Endodermal cell (in vitro differentiated cells): ENCODE measurements at regions not wholly inside any gene's neighbourhood (a gene's known extent, or its start where the extent isn't known, plus 50 kb on each side); places are given as distances from the start of the nearest gene placed in this dataset.

Source experiments
- DNase-seq: peaks from one replicate; pipeline ENCODE4 v3.0.0-alpha.2; 2017
- H3K27ac ChIP-seq: 2 replicates; pipeline ENCODE4 v1.5.1; 2013; ENCODE audit warnings: mild to moderate bottlenecking, low read depth, low read length, moderate library complexity
- H3K27me3 ChIP-seq: 2 replicates; pipeline ENCODE4 v1.6.1; 2013; ENCODE audit warnings: mild to moderate bottlenecking, low read length, moderate library complexity; ENCODE audit not compliant: insufficient read depth, control insufficient read depth, poor library complexity, severe bottlenecking
- H3K36me3 ChIP-seq: 2 replicates; pipeline ENCODE4 v1.7.0; 2013; ENCODE audit warnings: mild to moderate bottlenecking, low read length, moderate library complexity; ENCODE audit not compliant: control insufficient read depth, insufficient read depth
- H3K4me1 ChIP-seq: one replicate; pipeline ENCODE4 v1.7.0; 2013; ENCODE audit warnings: low read length; ENCODE audit not compliant: control insufficient read depth, insufficient read depth
- H3K4me3 ChIP-seq: 2 replicates; pipeline ENCODE4 v1.5.1; 2013; ENCODE audit warnings: mild to moderate bottlenecking, low read length, moderate library complexity
- H3K9ac ChIP-seq: 2 replicates; pipeline ENCODE4 v1.6.1; 2013; ENCODE audit warnings: mild to moderate bottlenecking, low read length, moderate library complexity; ENCODE audit not compliant: poor library complexity, severe bottlenecking; ENCODE audit errors: extremely low read depth
- H3K9me3 ChIP-seq: 2 replicates; pipeline ENCODE4 v1.6.1; 2013; ENCODE audit warnings: mild to moderate bottlenecking, low read length, moderate library complexity; ENCODE audit not compliant: control insufficient read depth
- H3K27ac Mint-ChIP-seq: 2 replicates; pipeline ENCODE4 v1.8.0; 2020; ENCODE audit warnings: mixed read lengths
- H3K27me3 Mint-ChIP-seq: 2 replicates; pipeline ENCODE4 v1.8.0; 2021; ENCODE audit warnings: mild to moderate bottlenecking, mixed read lengths; ENCODE audit not compliant: insufficient read depth
- H3K36me3 Mint-ChIP-seq: 2 replicates; pipeline ENCODE4 v1.8.0; 2020; ENCODE audit warnings: low read depth, mixed read lengths
- H3K4me1 Mint-ChIP-seq: 2 replicates; pipeline ENCODE4 v1.8.0; 2020; ENCODE audit warnings: mixed read lengths
- H3K4me3 Mint-ChIP-seq: 2 replicates; pipeline ENCODE4 v1.8.0; 2020; ENCODE audit warnings: mild to moderate bottlenecking, moderate library complexity, mixed read lengths
- H3K9me3 Mint-ChIP-seq: 2 replicates; pipeline ENCODE4 v1.8.0; 2020; ENCODE audit warnings: mild to moderate bottlenecking, mixed read lengths
- WGBS, 2 experiments: methylation state at CpG; one replicate each; pipeline versions ENCODE4 v1.1.5 to v1.1.7; 2013; ENCODE audit warnings: missing lambda C conversion rate in 2 of 2, mixed read lengths in 1 of 2; ENCODE audit not compliant: insufficient coverage in 1 of 2, insufficient read length in 1 of 2; 5-methylcytosine and 5-hydroxymethylcytosine counted together
- TF ChIP-seq, protein P1 (sequence below): fragments of 200-600 bp; sonication (generic); conservative IDR thresholded peaks from 2 replicates; pipeline ENCODE4 v1.5.0; 2021; ENCODE audit warnings: antibody characterized with exemption, mild to moderate bottlenecking

- no peak for DNase-seq
- no peak overlapping the region for H3K9ac ChIP-seq
- Mint-ChIP-seq H3K27me3 (no peaks in the 10 kb centered on the region), H3K4me1 (peaks cover 32% of the 10 kb centered on the region), H3K9me3 (no peaks in the 10 kb centered on the region), H3K4me3 (no peak overlapping the region), H3K27ac (no peak overlapping the region), H3K36me3 (no peaks in the 10 kb centered on the region)
- WGBS, 2 experiments, result 91% methylated on average over 1 of the region's 1 CpG; no CpG with 5 or more reads in 1 of the 2 experiments
- no peaks in the 10 kb centered on the region for H3K27me3 ChIP-seq
- no peak overlapping the region for H3K4me3 ChIP-seq
- H3K36me3 ChIP-seq, result no peaks in the 10 kb centered on the region
- TF ChIP-seq, protein P1, sequence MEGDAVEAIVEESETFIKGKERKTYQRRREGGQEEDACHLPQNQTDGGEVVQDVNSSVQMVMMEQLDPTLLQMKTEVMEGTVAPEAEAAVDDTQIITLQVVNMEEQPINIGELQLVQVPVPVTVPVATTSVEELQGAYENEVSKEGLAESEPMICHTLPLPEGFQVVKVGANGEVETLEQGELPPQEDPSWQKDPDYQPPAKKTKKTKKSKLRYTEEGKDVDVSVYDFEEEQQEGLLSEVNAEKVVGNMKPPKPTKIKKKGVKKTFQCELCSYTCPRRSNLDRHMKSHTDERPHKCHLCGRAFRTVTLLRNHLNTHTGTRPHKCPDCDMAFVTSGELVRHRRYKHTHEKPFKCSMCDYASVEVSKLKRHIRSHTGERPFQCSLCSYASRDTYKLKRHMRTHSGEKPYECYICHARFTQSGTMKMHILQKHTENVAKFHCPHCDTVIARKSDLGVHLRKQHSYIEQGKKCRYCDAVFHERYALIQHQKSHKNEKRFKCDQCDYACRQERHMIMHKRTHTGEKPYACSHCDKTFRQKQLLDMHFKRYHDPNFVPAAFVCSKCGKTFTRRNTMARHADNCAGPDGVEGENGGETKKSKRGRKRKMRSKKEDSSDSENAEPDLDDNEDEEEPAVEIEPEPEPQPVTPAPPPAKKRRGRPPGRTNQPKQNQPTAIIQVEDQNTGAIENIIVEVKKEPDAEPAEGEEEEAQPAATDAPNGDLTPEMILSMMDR, result no peak
- no peak overlapping the region for H3K27ac ChIP-seq
- peaks cover 6% of the 10 kb centered on the region for H3K4me1 ChIP-seq
- H3K9me3 ChIP-seq, result no peaks in the 10 kb centered on the region
Measured at GRCh38 chr3:27878014-27878383, 155.9 kb upstream of the EOMES start.

DNA sequence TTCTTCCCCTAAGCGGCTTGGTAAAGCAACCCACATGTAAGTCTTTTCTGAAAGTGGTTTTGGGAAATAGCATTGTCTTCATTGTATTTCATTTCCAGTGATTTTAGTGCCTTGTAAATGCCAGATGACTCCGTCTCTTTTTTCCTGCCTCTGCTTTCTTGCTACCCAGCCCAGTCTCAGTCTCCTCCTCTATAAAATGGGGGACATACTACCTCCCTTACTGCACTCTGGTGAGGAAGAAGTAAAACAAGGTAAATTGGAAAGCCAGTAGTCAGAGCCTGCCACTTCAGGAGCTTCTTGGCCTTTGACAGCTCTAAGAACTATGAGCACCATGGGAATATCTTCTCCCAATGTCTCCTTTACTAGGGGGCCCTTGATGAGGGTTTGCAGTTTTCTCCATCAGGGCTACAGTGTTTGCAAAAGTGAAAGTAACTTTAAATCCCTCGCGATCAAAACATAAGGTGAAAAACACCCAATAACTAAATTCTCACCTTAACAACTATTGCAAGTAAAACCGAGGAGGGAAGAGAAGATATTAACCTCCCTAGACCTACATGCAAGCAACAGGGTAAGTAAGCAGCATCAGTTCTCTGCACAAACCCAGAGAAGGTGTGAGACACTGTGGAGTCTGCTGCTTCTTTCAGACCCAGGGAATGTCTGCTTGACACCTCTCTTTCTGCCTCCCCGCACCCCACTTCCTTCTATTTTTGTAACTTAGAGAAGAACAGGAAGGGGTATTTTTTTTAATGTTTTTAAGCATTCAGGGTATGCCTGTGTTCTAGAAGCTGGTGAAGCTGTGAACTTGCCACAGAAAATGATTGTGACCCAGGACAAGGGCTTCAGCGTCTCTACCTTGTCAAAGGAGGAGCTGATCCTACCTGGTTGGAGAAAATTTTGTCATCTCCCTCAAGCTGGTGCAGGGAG, 159.1 kb upstream of the EOMES start:
- peaks cover 51% of the 10 kb centered on the region for H3K4me1 Mint-ChIP-seq
- Histone ChIP-seq H3K4me1 (peaks cover 15% of the 10 kb centered on the region), H3K27me3 (no peaks in the 10 kb centered on the region), H3K9me3 (no peaks in the 10 kb centered on the region), H3K4me3 (no peak overlapping the region), H3K36me3 (no peaks in the 10 kb centered on the region), H3K27ac (no peak overlapping the region), H3K9ac (no peak overlapping the region)
- no peak overlapping the region for H3K4me3 Mint-ChIP-seq
- no peaks in the 10 kb centered on the region for H3K36me3 Mint-ChIP-seq
- whole genome bisulfite sequencing, 2 experiments, result 81 to 100% methylated on average over 3 to 7 of the region's 7 CpGs
- H3K9me3 Mint-ChIP-seq, result no peaks in the 10 kb centered on the region
- no peaks in the 10 kb centered on the region for H3K27me3 Mint-ChIP-seq
- peak overlapping the region; percentile 39 for H3K27ac Mint-ChIP-seq
- TF ChIP-seq, protein P1, result no peak
- peak; percentile 61 for DNase-seq

DNA sequence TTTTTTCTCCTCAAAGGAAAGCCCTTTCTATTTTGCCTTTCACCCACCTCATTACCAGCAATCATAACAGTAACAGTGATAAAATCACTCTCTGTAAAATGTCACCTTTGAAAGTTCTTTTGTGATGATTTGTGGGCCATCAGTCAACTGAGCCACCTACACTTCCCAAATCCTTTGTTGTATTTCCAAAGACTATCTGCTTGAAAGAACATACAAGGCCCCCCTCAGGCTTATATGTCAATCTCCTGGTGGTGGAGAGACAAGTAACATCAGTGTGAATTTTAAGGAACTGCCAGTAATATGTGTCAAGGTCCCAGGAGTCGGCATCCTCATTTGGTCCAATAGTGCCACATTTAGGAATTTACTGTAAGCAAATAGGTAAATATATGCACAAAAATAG, 161.1 kb upstream of the EOMES start:
- Mint-ChIP-seq H3K4me1 (peaks cover 52% of the 10 kb centered on the region), H3K36me3 (no peaks in the 10 kb centered on the region), H3K4me3 (no peak overlapping the region), H3K9me3 (no peaks in the 10 kb centered on the region), H3K27me3 (no peaks in the 10 kb centered on the region), H3K27ac (peak overlapping the region; percentile 20)
- Histone ChIP-seq H3K4me1 (peaks cover 15% of the 10 kb centered on the region), H3K9me3 (no peaks in the 10 kb centered on the region), H3K4me3 (no peak overlapping the region), H3K9ac (no peak overlapping the region), H3K36me3 (no peaks in the 10 kb centered on the region), H3K27ac (no peak overlapping the region), H3K27me3 (no peaks in the 10 kb centered on the region)
- no peak for DNase-seq
- TF ChIP-seq, protein P1, result peak; percentile 46
- 86% methylated on average over 1 of the region's 1 CpG; no CpG with 5 or more reads in 1 of the 2 experiments for WGBS, 2 experiments
